ENCODE measurements at regions not wholly inside any gene's neighbourhood (a gene's known extent, or its start where the extent isn't known, plus 50 kb on each side); places are given as distances from the start of the nearest gene placed in this dataset.
A peak's percentile ranks its signal among the peaks of the same experiment; 100 is the strongest.
"Not testable (repeated sequence)": the region's sequence is repeated elsewhere in the genome, so short reads cannot be mapped to it uniquely, and the experiment has no call there.

DNA sequence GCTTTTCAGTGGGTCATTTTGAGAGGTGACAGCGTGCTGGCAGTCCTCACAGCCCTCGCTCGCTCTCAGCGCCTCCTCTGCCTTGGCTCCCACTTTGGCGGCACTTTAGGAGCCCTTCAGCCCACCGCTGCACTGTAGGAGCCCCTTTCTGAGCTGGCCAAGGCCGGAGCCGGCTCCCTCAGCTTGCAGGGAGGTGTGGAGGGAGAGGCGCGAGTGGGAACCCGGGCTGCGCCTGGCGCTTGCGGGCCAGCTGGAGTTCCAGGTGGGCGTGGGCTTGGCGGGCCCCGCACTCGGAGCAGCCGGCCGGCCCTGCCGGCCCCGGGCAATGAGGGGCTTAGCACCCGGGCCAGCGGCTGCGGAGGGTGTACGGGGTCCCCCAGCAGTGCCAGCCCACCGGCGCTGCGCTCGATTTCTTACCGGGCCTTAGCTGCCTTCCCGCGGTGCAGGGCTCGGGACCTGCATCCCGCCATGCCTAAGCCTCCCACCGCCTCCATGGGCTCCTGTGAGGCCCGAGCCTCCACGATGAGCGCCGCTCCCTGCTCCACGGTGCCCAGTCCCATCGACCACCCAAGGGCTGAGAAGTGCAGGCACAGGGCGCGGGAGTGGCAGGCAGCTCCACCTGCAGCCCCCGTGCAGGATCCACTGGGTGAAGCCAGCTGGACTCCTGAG lies 289.1 kb upstream of the UBE2E3 start:
- not testable (repeated sequence) for H3K9me2 ChIP-seq (replicated peaks; ENCODE audit: low read length); BruUV-seq (replicated peaks); H4K20me1 ChIP-seq (ENCODE audit: low read length); H2AFZ ChIP-seq (ENCODE audit: low read length); ATAC-seq; H3K27me3 ChIP-seq (ENCODE audit: low read length); H3K9ac ChIP-seq (ENCODE audit: low read length); H3K9me3 ChIP-seq (ENCODE audit: low read length); H3F3A ChIP-seq (ENCODE audit: low read length, unreplicated experiment); H3K36me3 ChIP-seq (ENCODE audit: low read depth, low read length); DNase-seq
- Histone ChIP-seq H3K27ac (ENCODE audit: low read length) (peak overlapping the region; percentile 81), H3K4me3 (ENCODE audit: low read length) (peak overlapping the region; percentile 75), H3K4me1 (ENCODE audit: insufficient read depth, low read length) (peaks cover 45% of the 10 kb centered on the region), H3K79me2 (ENCODE audit: low read length) (peaks cover 39% of the 10 kb centered on the region), H3K4me2 (ENCODE audit: low read length) (peak overlapping the region; percentile 91)
- intact Hi-C loops (cut with micrococcal nuclease), result loop anchor here (5.0 to 10.0 kb wide), 4 partner anchors 51 to 567 kb away; no protein-coding TSS in a partner anchor
- ChIA-PET CTCF (interaction anchor here (1.0 kb wide), 1 partner anchor 565 kb away, joined by 3 read pairs; no protein-coding TSS in a partner anchor), POLR2A (ENCODE audit: unreplicated experiment) (interaction anchor here (0.6 to 0.7 kb wide), 2 partner anchors 152 to 226 kb away, joined by 3 to 5 read pairs; no protein-coding TSS in a partner anchor)

DNA sequence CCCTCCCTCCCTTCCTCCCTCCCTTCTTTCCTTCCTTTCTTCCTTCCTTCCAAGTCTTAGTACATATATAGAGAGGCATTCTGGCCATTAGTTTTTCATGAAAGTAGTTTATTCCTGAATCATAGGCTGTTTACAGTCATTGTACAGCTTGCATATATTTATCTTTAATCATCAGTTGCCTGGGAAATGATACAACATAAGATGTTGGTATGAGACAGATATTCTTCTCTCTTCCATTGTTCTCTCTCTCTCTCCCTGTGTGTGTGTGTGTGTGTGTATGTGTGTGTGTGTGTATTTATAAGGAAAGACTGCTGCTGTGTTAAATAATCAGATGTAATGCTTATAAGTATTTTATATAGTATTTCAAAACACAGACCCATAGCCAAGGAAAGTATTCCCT lies 289.8 kb upstream of the UBE2E3 start:
- TF ChIP-seq EZH2phosphoT487 (IDR thresholded peaks at IDR 0.05; ENCODE audit: borderline replicate concordance, low read length) (no peak), EZH2 (IDR thresholded peaks at IDR 0.05; ENCODE audit: low read length, unreplicated experiment) (no peak)
- TF ChIP-seq, protein P1, sequence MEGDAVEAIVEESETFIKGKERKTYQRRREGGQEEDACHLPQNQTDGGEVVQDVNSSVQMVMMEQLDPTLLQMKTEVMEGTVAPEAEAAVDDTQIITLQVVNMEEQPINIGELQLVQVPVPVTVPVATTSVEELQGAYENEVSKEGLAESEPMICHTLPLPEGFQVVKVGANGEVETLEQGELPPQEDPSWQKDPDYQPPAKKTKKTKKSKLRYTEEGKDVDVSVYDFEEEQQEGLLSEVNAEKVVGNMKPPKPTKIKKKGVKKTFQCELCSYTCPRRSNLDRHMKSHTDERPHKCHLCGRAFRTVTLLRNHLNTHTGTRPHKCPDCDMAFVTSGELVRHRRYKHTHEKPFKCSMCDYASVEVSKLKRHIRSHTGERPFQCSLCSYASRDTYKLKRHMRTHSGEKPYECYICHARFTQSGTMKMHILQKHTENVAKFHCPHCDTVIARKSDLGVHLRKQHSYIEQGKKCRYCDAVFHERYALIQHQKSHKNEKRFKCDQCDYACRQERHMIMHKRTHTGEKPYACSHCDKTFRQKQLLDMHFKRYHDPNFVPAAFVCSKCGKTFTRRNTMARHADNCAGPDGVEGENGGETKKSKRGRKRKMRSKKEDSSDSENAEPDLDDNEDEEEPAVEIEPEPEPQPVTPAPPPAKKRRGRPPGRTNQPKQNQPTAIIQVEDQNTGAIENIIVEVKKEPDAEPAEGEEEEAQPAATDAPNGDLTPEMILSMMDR (conservative IDR thresholded peaks at IDR 0.05; ENCODE audit: low read depth, low read length), result no peak
- BruUV-seq (replicated peaks), result no TSS peak
- Histone ChIP-seq H3K27me3 (ENCODE audit: low read length) (no peaks in the 10 kb centered on the region), H3K4me2 (ENCODE audit: low read length) (peak overlapping the region; percentile 7), H3K4me1 (ENCODE audit: insufficient read depth, low read length) (peaks cover 38% of the 10 kb centered on the region), H2AFZ (ENCODE audit: low read length) (no peak overlapping the region), H3K9me2 (replicated peaks; ENCODE audit: low read length) (no peaks in the 10 kb centered on the region), H3K4me3 (ENCODE audit: low read length) (no peak overlapping the region), H3K27ac (ENCODE audit: low read length) (peak overlapping the region; percentile 31), H4K20me1 (ENCODE audit: low read length) (no peaks in the 10 kb centered on the region), H3K79me2 (ENCODE audit: low read length) (peaks cover 32% of the 10 kb centered on the region), H3K36me3 (ENCODE audit: low read depth, low read length) (no peaks in the 10 kb centered on the region), H3F3A (ENCODE audit: low read length, unreplicated experiment) (no peaks in the 10 kb centered on the region), H3K9ac (ENCODE audit: low read length) (no peak overlapping the region), H3K9me3 (ENCODE audit: low read length) (no peaks in the 10 kb centered on the region)
- POLR2A ChIA-PET (ENCODE audit: unreplicated experiment), result no interaction called here
- DNase-seq (peak; percentile 76), ATAC-seq (peak; percentile 45)
- CTCF ChIA-PET, result interaction anchor here (1.0 kb wide), 1 partner anchor 565 kb away, joined by 3 read pairs; no protein-coding TSS in a partner anchor
- intact Hi-C loops (cut with micrococcal nuclease), result loop anchor here (5.0 to 10.0 kb wide), 4 partner anchors 52 to 566 kb away; no protein-coding TSS in a partner anchor

DNA sequence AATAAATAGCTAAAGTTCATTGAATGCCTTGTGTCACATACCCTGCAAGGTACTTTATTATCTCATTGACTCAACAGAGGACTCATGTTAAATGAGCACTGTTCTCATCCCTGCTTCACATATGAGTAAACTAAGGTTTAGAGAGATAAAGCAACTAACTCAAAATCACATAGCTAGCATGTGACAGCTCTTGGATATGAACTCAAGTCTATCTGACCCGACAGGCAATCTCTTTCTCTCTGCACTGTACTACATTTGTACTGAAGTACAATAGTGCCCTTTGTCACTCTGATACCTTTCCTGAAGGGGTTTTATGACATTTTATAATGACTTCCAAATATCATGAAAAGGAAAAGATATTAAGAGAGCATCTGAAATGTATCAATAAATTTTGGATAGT lies 297.5 kb upstream of the UBE2E3 start:
- BruUV-seq (replicated peaks), result no TSS peak

More for the DNA sequence above, 297.5 kb upstream of the UBE2E3 start:
- Histone ChIP-seq H3K4me1 (ENCODE audit: insufficient read depth, low read length) (peaks cover 10% of the 10 kb centered on the region), H3K36me3 (ENCODE audit: low read depth, low read length) (no peaks in the 10 kb centered on the region), H3K79me2 (ENCODE audit: low read length) (no peaks in the 10 kb centered on the region), H3K4me2 (ENCODE audit: low read length) (no peak overlapping the region), H3K4me3 (ENCODE audit: low read length) (no peak overlapping the region), H4K20me1 (ENCODE audit: low read length) (no peaks in the 10 kb centered on the region), H3F3A (ENCODE audit: low read length, unreplicated experiment) (no peaks in the 10 kb centered on the region), H3K27ac (ENCODE audit: low read length) (no peak overlapping the region), H2AFZ (ENCODE audit: low read length) (no peak overlapping the region), H3K27me3 (ENCODE audit: low read length) (no peaks in the 10 kb centered on the region), H3K9me3 (ENCODE audit: low read length) (no peaks in the 10 kb centered on the region), H3K9me2 (replicated peaks; ENCODE audit: low read length) (no peaks in the 10 kb centered on the region), H3K9ac (ENCODE audit: low read length) (no peak overlapping the region)
- intact Hi-C loops (cut with micrococcal nuclease), result no loop called here
- TF ChIP-seq, protein P1 (conservative IDR thresholded peaks at IDR 0.05; ENCODE audit: low read depth, low read length), result no peak
- TF ChIP-seq EZH2phosphoT487 (IDR thresholded peaks at IDR 0.05; ENCODE audit: borderline replicate concordance, low read length), result no peak
- TF ChIP-seq EZH2 (IDR thresholded peaks at IDR 0.05; ENCODE audit: low read length, unreplicated experiment), result no peak
- ChIA-PET CTCF (no interaction called here), POLR2A (ENCODE audit: unreplicated experiment) (no interaction called here)
- no peak for DNase-seq
- no peak for ATAC-seq
